Fibroblast of skin of left quadriceps (primary cell): ENCODE measurements at regions not wholly inside any gene's neighbourhood (a gene's known extent, or its start where the extent isn't known, plus 50 kb on each side); places are given as distances from the start of the nearest gene placed in this dataset.
A peak's percentile ranks its signal among the peaks of the same experiment; 100 is the strongest.
"Not testable (repeated sequence)": the region's sequence is repeated elsewhere in the genome, so short reads cannot be mapped to it uniquely, and the experiment has no call there.

Experiments
- DNase-seq, 2 experiments: peaks; one replicate each; pipeline ENCODE4 v3.0.0-alpha.2; 2013; ENCODE audit warnings: low read depth in 2 of 2

GRCh38 chr6:6811128-6812009, 222.8 kb downstream of the LY86 start:
- peak; percentile 44 to 45 for DNase-seq

- DNase-seq, result no peak
Observed at GRCh38 chr6:6812427-6812826, 223.9 kb downstream of the LY86 start.

- no peak for DNase-seq
Observed at GRCh38 chr6:6815732-6816131, 227.2 kb downstream of the LY86 start.

GRCh38 chr6:6816716-6817115, 228.2 kb downstream of the LY86 start:
- no peak for DNase-seq

GRCh38 chr6:6818078-6818639, 229.6 kb downstream of the LY86 start:
- DNase-seq, result no peak

GRCh38 chr6:6820641-6821238, 232.2 kb downstream of the LY86 start:
- DNase-seq, result no peak

GRCh38 chr6:6821639-6822261, 233.2 kb downstream of the LY86 start:
- DNase-seq, result no peak

- DNase-seq, result no peak
Observed at GRCh38 chr6:6823030-6823429, 234.5 kb downstream of the LY86 start.

GRCh38 chr6:6823568-6824224, 235.2 kb downstream of the LY86 start:
- no peak for DNase-seq

- DNase-seq, result no peak
Observed at GRCh38 chr6:6824381-6824780, 235.9 kb downstream of the LY86 start.

GRCh38 chr6:6825193-6825784, 236.8 kb downstream of the LY86 start:
- DNase-seq, result no peak

GRCh38 chr6:6826095-6826901, 237.8 kb downstream of the LY86 start:
- DNase-seq, result no peak

GRCh38 chr6:6826961-6827360, 238.4 kb downstream of the LY86 start:
- no peak for DNase-seq

GRCh38 chr6:6829872-6830685, 241.6 kb downstream of the LY86 start:
- no peak for DNase-seq

GRCh38 chr6:6830686-6831063, 242.2 kb downstream of the LY86 start:
- DNase-seq, result not testable (repeated sequence)

- no peak for DNase-seq
Observed at GRCh38 chr6:6832439-6832838, 243.9 kb downstream of the LY86 start.

- no peak for DNase-seq
Observed at GRCh38 chr6:6834356-6835222, 246.1 kb downstream of the LY86 start.

- no peak for DNase-seq
Observed at GRCh38 chr6:6835223-6835503, 246.6 kb downstream of the LY86 start.
